IMR-90 (cell line): ENCODE measurements at regions not wholly inside any gene's neighbourhood (a gene's known extent, or its start where the extent isn't known, plus 50 kb on each side); places are given as distances from the start of the nearest gene placed in this dataset.
A peak's percentile ranks its signal among the peaks of the same experiment; 100 is the strongest.

ENCODE experiments used
- ATAC-seq: fragments of 200-7000 bp; cut with Tn5 transposase; 2 replicates; pipeline ENCODE4 v1.9.1; 2020; ENCODE audit warnings: low read depth, mild to moderate bottlenecking, moderate library complexity
- BruUV-seq: library from RNA; stranded (reverse); fragments of 400-500 nt; replicated peaks from 2 replicates; lab custom pipeline; 2021; lab: Mats Ljungman, UMichigan
- CTCF ChIA-PET: fragments of 300-600 bp; formaldehyde crosslinking; extraction: SDS; loops from one replicate; lab custom pipeline; 2021; ENCODE audit warnings: antibody characterized with exemption; lab: Yijun Ruan, JAX
- POLR2A ChIA-PET: fragments of 300-600 bp; sonication (Branson Sonifier 250); formaldehyde crosslinking; loops from one replicate; lab custom pipeline; 2022; ENCODE audit warnings: antibody characterized with exemption; ENCODE audit not compliant: unreplicated experiment; lab: Charles Lee
- DNase-seq: peaks from one replicate; pipeline ENCODE4 v3.0.0; 2013
- H2AFZ ChIP-seq: replicated peaks from 2 replicates; pipeline ENCODE3; 2013; ENCODE audit warnings: low read length, mild to moderate bottlenecking; ENCODE audit not compliant: poor library complexity
- H2AK5ac ChIP-seq: 2 replicates; pipeline ENCODE4 v1.6.1; 2013; ENCODE audit warnings: low read depth, low read length, inconsistent platforms
- H2AK9ac ChIP-seq: replicated peaks from 2 replicates; pipeline ENCODE3; 2013; ENCODE audit warnings: mild to moderate bottlenecking, low read depth, low read length, moderate library complexity; ENCODE audit not compliant: poor library complexity
- H2BK120ac ChIP-seq: 2 replicates; pipeline ENCODE4 v1.6.1; 2013; ENCODE audit warnings: low read depth, low read length, inconsistent platforms
- H2BK15ac ChIP-seq: 3 replicates; pipeline ENCODE4 v1.6.1; 2013; ENCODE audit warnings: low read depth, low read length, inconsistent platforms
- H2BK20ac ChIP-seq: 2 replicates; pipeline ENCODE4 v1.6.1; 2013; ENCODE audit warnings: low read depth, mild to moderate bottlenecking, inconsistent platforms, low read length, moderate library complexity
- H2BK5ac ChIP-seq: 2 replicates; pipeline ENCODE4 v1.6.1; 2013; ENCODE audit warnings: mild to moderate bottlenecking, low read depth, low read length, inconsistent platforms; ENCODE audit not compliant: poor library complexity, severe bottlenecking
- H3K14ac ChIP-seq: replicated peaks from 2 replicates; pipeline ENCODE4 v1.6.1; 2013; ENCODE audit warnings: low read depth, low read length, inconsistent platforms
- H3K18ac ChIP-seq: 2 replicates; pipeline ENCODE4 v1.6.1; 2013; ENCODE audit warnings: low read depth, low read length, control low read depth
- H3K23ac ChIP-seq: 2 replicates; pipeline ENCODE4 v1.6.1; 2013; ENCODE audit warnings: low read depth, low read length, inconsistent platforms
- H3K27ac ChIP-seq: 2 replicates; pipeline ENCODE4 v1.5.1; 2013; ENCODE audit warnings: mild to moderate bottlenecking, control low read depth, low read length; ENCODE audit not compliant: insufficient read depth
- H3K27me3 ChIP-seq: 2 replicates; pipeline ENCODE4 v1.6.1; 2013; ENCODE audit warnings: low read length; ENCODE audit not compliant: control insufficient read depth, insufficient read depth
- H3K36me3 ChIP-seq: 2 replicates; pipeline ENCODE4 v1.6.1; 2013; ENCODE audit warnings: low read length, mixed read lengths; ENCODE audit not compliant: control insufficient read depth, insufficient read depth
- H3K4ac ChIP-seq: 2 replicates; pipeline ENCODE4 v1.6.1; 2013; ENCODE audit warnings: low read depth, low read length, inconsistent platforms
- H3K4me1 ChIP-seq: 2 replicates; pipeline ENCODE4 v1.6.1; 2013; ENCODE audit warnings: low read length, mixed read lengths; ENCODE audit not compliant: control insufficient read depth, insufficient read depth
- H3K4me2 ChIP-seq: 2 replicates; pipeline ENCODE4 v1.6.1; 2013; ENCODE audit warnings: low read depth, mild to moderate bottlenecking, control low read depth, low read length, moderate library complexity
- H3K4me3 ChIP-seq: 2 replicates; pipeline ENCODE4 v1.5.1; 2013; ENCODE audit warnings: low read depth, mild to moderate bottlenecking, control low read depth, low read length, moderate library complexity; ENCODE audit not compliant: insufficient read depth
- H3K56ac ChIP-seq: 2 replicates; pipeline ENCODE4 v1.6.1; 2013; ENCODE audit warnings: low read length, inconsistent platforms; ENCODE audit not compliant: insufficient read depth; ENCODE audit errors: extremely low read depth
- H3K79me1 ChIP-seq, 2 experiments: 2 replicates each; pipeline ENCODE4 v1.6.1; 2013; ENCODE audit warnings: low read length in 2 of 2, inconsistent platforms in 1 of 2, low read depth in 1 of 2
- H3K9ac ChIP-seq: 2 replicates; pipeline ENCODE4 v1.6.1; 2013; ENCODE audit warnings: low read depth, low read length, control low read depth
- H3K9me1 ChIP-seq: 2 replicates; pipeline ENCODE4 v1.6.1; 2013; ENCODE audit warnings: low read length, inconsistent platforms; ENCODE audit not compliant: insufficient read depth
- H3K9me3 ChIP-seq: 2 replicates; pipeline ENCODE4 v1.6.1; 2013; ENCODE audit warnings: low read length; ENCODE audit not compliant: control insufficient read depth, insufficient read depth
- H4K20me1 ChIP-seq: 2 replicates; pipeline ENCODE4 v1.6.1; 2013; ENCODE audit warnings: low read length, inconsistent platforms; ENCODE audit not compliant: insufficient read depth
- H4K5ac ChIP-seq: 2 replicates; pipeline ENCODE4 v1.6.1; 2013; ENCODE audit warnings: mild to moderate bottlenecking, low read depth, low read length, control low read depth
- H4K8ac ChIP-seq, 2 experiments: 2 replicates each; pipeline ENCODE4 v1.6.1; 2013; ENCODE audit warnings: low read depth in 2 of 2, low read length in 2 of 2, control low read depth in 1 of 2, inconsistent platforms in 1 of 2
- H4K91ac ChIP-seq: 2 replicates; pipeline ENCODE4 v1.6.1; 2013; ENCODE audit warnings: low read depth, low read length, inconsistent platforms; ENCODE audit not compliant: insufficient read depth
- CHD1 ChIP-seq: IDR thresholded peaks from 2 replicates; pipeline ENCODE4 v1.6.1; 2012; ENCODE audit warnings: low read depth, low read length, improper control_type of control experiment
- FOS ChIP-seq: fragments of 150-350 bp; IDR thresholded peaks from 2 replicates; pipeline ENCODE4 v1.6.1; 2016; ENCODE audit warnings: low read depth, low read length
- MXI1 ChIP-seq: IDR thresholded peaks from 2 replicates; pipeline ENCODE4 v1.6.1; 2012; ENCODE audit warnings: low read depth, mild to moderate bottlenecking, low read length, moderate library complexity, borderline replicate concordance
- NFE2L2 ChIP-seq: fragments of 150-350 bp; IDR thresholded peaks from 2 replicates; pipeline ENCODE4 v1.6.1; 2016; ENCODE audit warnings: low read depth, mild to moderate bottlenecking, low read length
- WGBS, 2 experiments: methylation state at CpG; one replicate each; pipeline versions ENCODE4 v1.1.5 to v1.1.7; 2013; ENCODE audit warnings: missing lambda C conversion rate in 2 of 2; ENCODE audit not compliant: insufficient read length in 1 of 2; ENCODE audit errors: extremely low coverage in 2 of 2; 5-methylcytosine and 5-hydroxymethylcytosine counted together
- dilution Hi-C: fragments of 300-500 bp; cut with HindIII; formaldehyde crosslinking; loops from one replicate; pipeline ENCODE4 v1.14.3; 2018; ENCODE audit warnings: low sequenced_read_pairs; ENCODE audit not compliant: unreplicated experiment
- in situ Hi-C: fragments of 300-500 bp; cut with MboI; formaldehyde crosslinking; loops from 3 replicates; pipeline ENCODE4 v1.14.3; 2019; ENCODE audit warnings: low sequenced_read_pairs, inconsistent platforms, mixed read lengths
- intact Hi-C: fragments of 100-400 bp; cut with micrococcal nuclease; formaldehyde crosslinking; loops from 2 replicates; pipeline ENCODE4 v1.10.0; 2022

DNA sequence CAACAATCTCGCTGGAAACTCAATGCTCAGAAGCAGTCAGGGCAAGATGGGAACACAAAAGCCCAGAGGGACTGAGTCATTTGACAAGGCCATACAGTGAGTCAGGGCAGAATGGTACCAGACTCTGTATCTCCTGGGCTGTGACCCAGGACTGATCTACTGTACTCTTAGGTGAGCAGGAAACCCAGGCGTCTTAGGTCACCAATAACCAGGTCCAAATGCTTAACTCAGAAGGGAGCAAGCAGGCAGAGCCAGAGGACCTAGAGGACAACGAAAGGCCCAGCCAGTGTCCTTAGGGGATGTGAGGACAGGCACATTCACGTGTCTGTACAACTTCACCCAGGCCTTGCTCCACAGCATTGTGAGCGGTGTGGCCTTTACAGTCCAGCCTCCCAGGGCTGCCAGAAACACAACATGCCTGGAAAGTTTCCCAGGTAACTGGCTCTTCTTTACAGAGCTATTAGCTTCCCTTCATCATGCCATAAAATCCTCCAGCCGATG, 69.9 kb downstream of the ARL6IP4 start:
- POLR2A ChIA-PET, result no interaction called here

More for the DNA sequence above, 69.9 kb downstream of the ARL6IP4 start:
- Histone ChIP-seq H3K27ac (no peak overlapping the region), H3K79me1 (peaks cover 0 to 26% of the 10 kb centered on the region in 2 experiments; a peak in 2 of 4 replicates), H3K14ac (0 out of 2 replicates have a peak overlapping the region, but pooled peaks have one; percentile 18), H3K4ac (peak overlapping the region; percentile 33; the same call in 1 of the 2 replicates), H2BK120ac (peak overlapping the region; percentile 16; the same call in 1 of the 2 replicates), H3K36me3 (no peaks in the 10 kb centered on the region), H3K18ac (no peak overlapping the region), H2BK5ac (no peak overlapping the region), H4K8ac (peak overlapping the region in 1 of 2 experiments; percentile 7; a peak in 1 of 4 replicates), H2AK9ac (peak overlapping the region; percentile 71), H3K56ac (no peak overlapping the region), H3K9ac (no peak overlapping the region), H2BK20ac (peak overlapping the region; percentile 52; the same call in 1 of the 2 replicates), H2AFZ (peak overlapping the region; percentile 21), H4K91ac (no peak overlapping the region), H3K23ac (no peak overlapping the region), H3K4me3 (no peak overlapping the region), H3K9me3 (no peaks in the 10 kb centered on the region), H4K20me1 (peaks cover 16% of the 10 kb centered on the region; the same call in 1 of the 2 replicates), H3K4me2 (no peak overlapping the region), H3K4me1 (peaks cover 14% of the 10 kb centered on the region), H2AK5ac (0 out of 2 replicates have a peak overlapping the region, but pooled peaks have one; percentile 25), H2BK15ac (peak overlapping the region; percentile 38; the same call in 1 of the 3 replicates), H3K27me3 (no peaks in the 10 kb centered on the region), H4K5ac (no peak overlapping the region), H3K9me1 (peaks cover 24% of the 10 kb centered on the region)
- CTCF ChIA-PET, result no interaction called here
- ATAC-seq (peak; percentile 93), DNase-seq (peak; percentile 75)
- in situ Hi-C loops (no loop called here), intact Hi-C loops (loop anchor here (5.0 kb wide), 1 partner anchor 37 kb away; no protein-coding TSS in a partner anchor), dilution Hi-C loops (no loop called here)
- BruUV-seq, result no TSS peak
- TF ChIP-seq FOS (peak; percentile 55), MXI1 (no peak), CHD1 (no peak), NFE2L2 (no peak)
- 87% methylated on average over 2 of the region's 6 CpGs; no CpG with 5 or more reads in 1 of the 2 experiments for WGBS, 2 experiments
